Activated CD8-positive, alpha-beta T cell treated with anti-CD3 and anti-CD28 coated beads for 36 hours (primary cell): ENCODE measurements at regions not wholly inside any gene's neighbourhood (a gene's known extent, or its start where the extent isn't known, plus 50 kb on each side); places are given as distances from the start of the nearest gene placed in this dataset.

ENCODE experiments used
- ATAC-seq: fragments of 200-7000 bp; cut with Tn5 transposase; one replicate; pipeline ENCODE4 v1.10.0; 2021; ENCODE audit warnings: mild to moderate bottlenecking, moderate library complexity
- CTCF ChIA-PET: fragments of 350-600 bp; sonication (Branson Sonifier 250); formaldehyde crosslinking; loops from one replicate; lab custom pipeline; 2021; ENCODE audit warnings: antibody characterized with exemption; lab: Charles Lee
- POLR2A ChIA-PET: fragments of 350-600 bp; sonication (Branson Sonifier 250); formaldehyde crosslinking; loops from one replicate; lab custom pipeline; 2021; ENCODE audit warnings: antibody characterized with exemption; lab: Charles Lee
- DNase-seq: peaks from one replicate; pipeline ENCODE4 v3.0.0-alpha.2; 2020
- H3K27ac Mint-ChIP-seq: one replicate; pipeline ENCODE4 v1.8.0; 2021; ENCODE audit warnings: mild to moderate bottlenecking, mixed read lengths
- H3K27me3 Mint-ChIP-seq: one replicate; pipeline ENCODE4 v1.8.0; 2021; ENCODE audit warnings: mixed read lengths
- H3K36me3 Mint-ChIP-seq: one replicate; pipeline ENCODE4 v1.8.0; 2021; ENCODE audit warnings: low read depth, mixed read lengths
- H3K4me1 Mint-ChIP-seq: one replicate; pipeline ENCODE4 v1.8.0; 2021; ENCODE audit warnings: low read depth, mixed read lengths
- H3K4me3 Mint-ChIP-seq: one replicate; pipeline ENCODE4 v1.8.0; 2021; ENCODE audit warnings: mild to moderate bottlenecking, moderate library complexity, mixed read lengths
- H3K9me3 Mint-ChIP-seq: one replicate; pipeline ENCODE4 v1.8.0; 2021; ENCODE audit warnings: mixed read lengths
- intact Hi-C: fragments of 100-400 bp; cut with micrococcal nuclease; formaldehyde crosslinking; loops from one replicate; pipeline ENCODE4 v1.10.0; 2022
- TF ChIP-seq, protein P1 (sequence below): fragments of 200-600 bp; IDR thresholded peaks from one replicate; pipeline ENCODE4 v1.8.0; 2022; ENCODE audit warnings: antibody characterized with exemption, mild to moderate bottlenecking

DNA sequence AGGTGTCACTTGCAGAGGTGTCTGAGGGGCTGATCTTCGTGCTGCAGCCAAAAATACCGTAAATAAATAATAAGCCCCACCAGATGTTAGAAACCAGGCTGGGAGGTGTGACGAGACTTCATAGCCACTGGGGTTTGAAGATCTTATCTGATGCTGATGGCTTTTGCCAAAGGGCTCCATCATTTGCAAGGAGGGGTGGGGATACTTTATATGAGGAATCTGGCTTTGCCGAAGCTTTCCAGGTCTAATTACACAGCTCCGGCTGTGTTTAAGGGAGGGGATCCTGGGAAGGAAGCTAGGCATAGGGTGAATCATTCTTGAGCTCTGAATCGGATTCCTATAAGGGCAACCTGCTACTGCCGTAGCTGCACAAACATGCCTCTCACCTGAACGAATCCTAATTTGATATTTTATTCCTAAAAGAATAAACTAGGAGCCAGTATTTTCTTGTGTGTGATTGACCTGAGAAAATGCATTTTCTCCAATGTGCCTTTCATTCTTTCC, 249.6 kb downstream of the SOD2 start:
- CTCF ChIA-PET: interaction anchor here (2.1 kb wide), 1 partner anchor 270 kb away, joined by 6 read pairs; no protein-coding TSS in a partner anchor
- Mint-ChIP-seq H3K4me3 (no peak overlapping the region), H3K27me3 (peaks cover 25% of the 10 kb centered on the region), H3K27ac (no peak overlapping the region), H3K36me3 (no peaks in the 10 kb centered on the region), H3K9me3 (no peaks in the 10 kb centered on the region), H3K4me1 (no peaks in the 10 kb centered on the region)
- no peak for DNase-seq
- no peak for ATAC-seq
- TF ChIP-seq, protein P1, sequence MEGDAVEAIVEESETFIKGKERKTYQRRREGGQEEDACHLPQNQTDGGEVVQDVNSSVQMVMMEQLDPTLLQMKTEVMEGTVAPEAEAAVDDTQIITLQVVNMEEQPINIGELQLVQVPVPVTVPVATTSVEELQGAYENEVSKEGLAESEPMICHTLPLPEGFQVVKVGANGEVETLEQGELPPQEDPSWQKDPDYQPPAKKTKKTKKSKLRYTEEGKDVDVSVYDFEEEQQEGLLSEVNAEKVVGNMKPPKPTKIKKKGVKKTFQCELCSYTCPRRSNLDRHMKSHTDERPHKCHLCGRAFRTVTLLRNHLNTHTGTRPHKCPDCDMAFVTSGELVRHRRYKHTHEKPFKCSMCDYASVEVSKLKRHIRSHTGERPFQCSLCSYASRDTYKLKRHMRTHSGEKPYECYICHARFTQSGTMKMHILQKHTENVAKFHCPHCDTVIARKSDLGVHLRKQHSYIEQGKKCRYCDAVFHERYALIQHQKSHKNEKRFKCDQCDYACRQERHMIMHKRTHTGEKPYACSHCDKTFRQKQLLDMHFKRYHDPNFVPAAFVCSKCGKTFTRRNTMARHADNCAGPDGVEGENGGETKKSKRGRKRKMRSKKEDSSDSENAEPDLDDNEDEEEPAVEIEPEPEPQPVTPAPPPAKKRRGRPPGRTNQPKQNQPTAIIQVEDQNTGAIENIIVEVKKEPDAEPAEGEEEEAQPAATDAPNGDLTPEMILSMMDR: no peak
- intact Hi-C loops: no loop called here
- POLR2A ChIA-PET: interaction anchor here (0.6 kb wide), 1 partner anchor 537 kb away, joined by 3 read pairs; no protein-coding TSS in a partner anchor

DNA sequence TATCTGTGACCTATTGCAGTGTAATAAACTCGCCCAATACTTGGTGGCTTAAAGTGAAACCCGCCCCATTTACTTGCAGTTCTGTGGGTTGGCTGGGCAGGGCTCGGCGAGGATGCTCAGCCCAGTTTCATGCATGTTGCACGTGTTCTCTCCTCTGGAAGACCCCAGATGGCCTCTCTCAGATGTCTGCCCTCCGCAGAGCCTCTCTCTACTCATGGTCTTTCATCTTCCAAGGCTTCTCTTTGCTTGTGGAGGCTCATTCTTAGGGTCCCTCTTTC, 251.4 kb downstream of the SOD2 start:
- no peak overlapping the region for H3K4me3 Mint-ChIP-seq
- POLR2A ChIA-PET: no interaction called here
- CTCF ChIA-PET: no interaction called here
- no peak overlapping the region for H3K27ac Mint-ChIP-seq
- H3K36me3 Mint-ChIP-seq: no peaks in the 10 kb centered on the region
- no peak for DNase-seq
- no peaks in the 10 kb centered on the region for H3K4me1 Mint-ChIP-seq
- intact Hi-C loops: no loop called here
- H3K9me3 Mint-ChIP-seq: no peaks in the 10 kb centered on the region
- TF ChIP-seq, protein P1: no peak
- H3K27me3 Mint-ChIP-seq: peaks cover 16% of the 10 kb centered on the region
- ATAC-seq: no peak

DNA sequence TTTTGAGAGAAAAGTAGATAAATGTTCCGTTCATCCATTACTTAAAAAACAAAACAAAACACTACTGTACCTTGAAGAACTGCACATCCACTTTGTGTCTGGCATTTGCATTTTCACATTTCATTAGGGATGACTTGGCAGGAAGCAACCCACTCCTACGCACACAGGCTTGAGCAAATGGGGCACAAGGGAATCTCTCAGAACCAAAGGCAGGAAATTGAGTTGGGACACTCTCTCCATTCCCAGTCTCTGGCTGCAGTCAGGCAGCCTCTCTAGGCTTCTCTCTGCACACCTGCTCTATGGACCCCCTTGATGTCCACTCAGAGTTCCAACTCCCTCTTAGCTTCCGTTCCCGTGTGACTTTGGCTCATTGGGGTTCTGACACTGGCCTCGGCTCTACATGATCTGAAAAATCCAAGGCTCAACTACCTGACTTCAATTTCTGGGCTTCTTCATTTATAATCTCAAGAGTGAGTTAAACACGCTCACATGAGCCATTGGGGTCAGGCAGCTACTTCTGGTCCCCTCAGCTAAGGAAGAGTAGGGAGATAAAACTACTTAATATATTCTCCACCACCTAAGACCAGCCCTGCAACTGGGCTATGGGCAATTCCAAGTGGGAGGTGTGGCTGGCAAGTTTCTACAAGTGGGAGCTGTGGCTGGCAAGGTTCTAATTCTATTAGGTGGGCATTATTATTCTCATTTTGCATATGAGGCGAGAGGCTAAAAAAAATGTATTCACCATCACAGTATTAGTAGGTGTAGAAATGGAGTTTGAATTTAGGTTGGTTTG, 251.9 kb downstream of the SOD2 start:
- Mint-ChIP-seq H3K36me3 (no peaks in the 10 kb centered on the region), H3K4me3 (no peak overlapping the region), H3K27me3 (peaks cover 15% of the 10 kb centered on the region), H3K9me3 (no peaks in the 10 kb centered on the region), H3K27ac (no peak overlapping the region), H3K4me1 (no peaks in the 10 kb centered on the region)
- ChIA-PET CTCF (interaction anchor here (1.0 kb wide), 1 partner anchor 267 kb away, joined by 4 read pairs; no protein-coding TSS in a partner anchor), POLR2A (no interaction called here)
- intact Hi-C loops: no loop called here
- ATAC-seq (no peak), DNase-seq (no peak)
- TF ChIP-seq, protein P1: no peak

DNA sequence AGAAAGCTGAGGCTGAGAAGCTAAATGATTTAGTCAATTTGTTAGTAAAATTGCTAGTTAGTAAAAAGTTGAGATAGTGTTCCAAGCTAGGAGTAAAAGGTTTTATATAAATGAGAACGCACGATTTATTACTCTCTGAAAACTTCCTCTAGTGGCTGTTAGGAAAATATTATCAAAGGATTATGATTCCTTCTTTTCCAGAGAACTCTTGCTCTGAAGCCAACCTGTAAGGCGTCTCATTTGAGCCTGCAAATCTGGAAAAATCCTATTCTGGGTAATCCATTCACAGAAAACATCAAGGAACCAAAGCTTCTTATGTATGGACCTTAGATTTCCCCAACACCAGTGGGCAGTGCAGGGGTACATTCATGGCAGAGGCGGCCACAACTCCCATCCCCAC, 252.7 kb downstream of the SOD2 start:
- no peaks in the 10 kb centered on the region for H3K4me1 Mint-ChIP-seq
- CTCF ChIA-PET: interaction anchor here (1.0 kb wide), 1 partner anchor 266 kb away, joined by 4 read pairs; no protein-coding TSS in a partner anchor
- ATAC-seq: no peak

DNA sequence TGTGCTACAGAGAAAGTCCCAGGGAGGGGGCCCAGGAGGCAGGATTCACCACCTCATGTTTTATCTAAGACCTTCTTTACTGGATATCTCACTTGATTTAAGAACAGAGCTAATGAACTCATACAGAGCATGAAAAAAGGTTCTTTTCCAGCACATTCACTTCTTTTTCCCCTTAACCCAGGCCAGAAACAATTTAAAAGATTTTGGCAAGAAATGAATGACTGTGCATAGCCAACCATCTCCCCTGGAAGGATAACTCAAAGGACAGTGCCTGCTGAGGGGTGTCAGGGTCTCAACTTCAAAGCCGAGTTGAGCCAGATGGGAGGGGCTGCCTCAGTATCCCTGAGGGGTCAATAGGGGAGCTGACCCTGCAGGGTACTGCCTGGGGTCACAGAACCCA, 253.4 kb downstream of the SOD2 start:
- Mint-ChIP-seq H3K27ac (no peak overlapping the region), H3K27me3 (peaks cover 15% of the 10 kb centered on the region), H3K4me1 (no peaks in the 10 kb centered on the region), H3K36me3 (no peaks in the 10 kb centered on the region), H3K4me3 (no peak overlapping the region), H3K9me3 (no peaks in the 10 kb centered on the region)
- TF ChIP-seq, protein P1: no peak
- CTCF ChIA-PET: no interaction called here
- intact Hi-C loops: no loop called here
- POLR2A ChIA-PET: no interaction called here
- DNase-seq (no peak), ATAC-seq (no peak)

More for the DNA sequence above, 252.7 kb downstream of the SOD2 start:
- intact Hi-C loops: no loop called here
- H3K9me3 Mint-ChIP-seq: no peaks in the 10 kb centered on the region
- H3K27me3 Mint-ChIP-seq: peaks cover 15% of the 10 kb centered on the region
- H3K27ac Mint-ChIP-seq: no peak overlapping the region
- TF ChIP-seq, protein P1: no peak
- POLR2A ChIA-PET: no interaction called here
- no peaks in the 10 kb centered on the region for H3K36me3 Mint-ChIP-seq
- no peak for DNase-seq
- no peak overlapping the region for H3K4me3 Mint-ChIP-seq
